OCI-LY1 (cell line): ENCODE measurements at regions not wholly inside any gene's neighbourhood (a gene's known extent, or its start where the extent isn't known, plus 50 kb on each side); places are given as distances from the start of the nearest gene placed in this dataset.

Experiments
- H2AFZ ChIP-seq: fragments of 200-600 bp; sonication (generic), shearing (Covaris generic); 2 replicates; pipeline ENCODE4 v1.6.0; 2014; ENCODE audit warnings: antibody characterized with exemption, mild to moderate bottlenecking, low read length
- H3F3A ChIP-seq: fragments of 200-600 bp; sonication (generic), shearing (Covaris generic); 2 replicates; pipeline ENCODE4 v1.6.0; 2014; ENCODE audit warnings: mild to moderate bottlenecking, antibody characterized with exemption, low read length, moderate library complexity; ENCODE audit not compliant: insufficient read depth
- H3K27ac ChIP-seq: fragments of 200-600 bp; sonication (generic); 2 replicates; pipeline ENCODE4 v1.5.1; 2014; ENCODE audit warnings: low read length, mixed run types, mild to moderate bottlenecking, low read depth; ENCODE audit not compliant: poor library complexity, severe bottlenecking
- H3K27me3 ChIP-seq: fragments of 200-600 bp; sonication (generic); 2 replicates; pipeline ENCODE4 v1.6.0; 2014; ENCODE audit warnings: antibody characterized with exemption, mild to moderate bottlenecking, low read length, moderate library complexity; ENCODE audit not compliant: insufficient read depth
- H3K36me3 ChIP-seq: fragments of 200-600 bp; sonication (generic); 2 replicates; pipeline ENCODE4 v1.6.1; 2014; ENCODE audit warnings: mild to moderate bottlenecking, antibody characterized with exemption, low read length, moderate library complexity, mixed read lengths; ENCODE audit not compliant: insufficient read depth
- H3K4me1 ChIP-seq: fragments of 200-600 bp; sonication (generic); 2 replicates; pipeline ENCODE4 v1.5.1; 2014; ENCODE audit warnings: mild to moderate bottlenecking, low read length, moderate library complexity; ENCODE audit not compliant: insufficient read depth, severe bottlenecking
- H3K4me2 ChIP-seq: fragments of 200-600 bp; sonication (generic), shearing (Covaris generic); 2 replicates; pipeline ENCODE4 v1.6.1; 2014; ENCODE audit warnings: low read length
- H3K4me3 ChIP-seq: fragments of 200-600 bp; sonication (generic); 2 replicates; pipeline ENCODE4 v1.5.1; 2014; ENCODE audit warnings: low read length, low read depth, mild to moderate bottlenecking, mixed read lengths; ENCODE audit not compliant: poor library complexity, severe bottlenecking
- H3K79me2 ChIP-seq: fragments of 200-600 bp; shearing (Covaris generic); 2 replicates; pipeline ENCODE4 v1.6.1; 2016; ENCODE audit warnings: mixed run types, low read length, mixed read lengths; ENCODE audit not compliant: insufficient read depth
- H3K9ac ChIP-seq: fragments of 200-600 bp; sonication (generic), shearing (Covaris generic); 2 replicates; pipeline ENCODE4 v1.6.1; 2014; ENCODE audit warnings: mild to moderate bottlenecking, low read length, mixed read lengths
- H3K9me2 ChIP-seq: fragments of 200-600 bp; sonication (generic), shearing (Covaris generic); 2 replicates; pipeline ENCODE4 v1.6.1; 2014; ENCODE audit warnings: low read depth, mild to moderate bottlenecking, low read length, mixed read lengths
- H3K9me3 ChIP-seq: fragments of 200-600 bp; shearing (Covaris generic); 2 replicates; pipeline ENCODE4 v1.6.1; 2014; ENCODE audit warnings: low read length, mixed read lengths
- H4K20me1 ChIP-seq: fragments of 200-600 bp; sonication (generic), shearing (Covaris generic); 2 replicates; pipeline ENCODE4 v1.6.0; 2016; ENCODE audit warnings: mild to moderate bottlenecking, low read length; ENCODE audit not compliant: insufficient read depth
- EZH2 ChIP-seq: fragments of 200-600 bp; sonication (generic), shearing (Covaris generic); IDR thresholded peaks from 2 replicates; pipeline ENCODE4 v1.8.0; 2017; ENCODE audit warnings: borderline replicate concordance, mixed run types, mild to moderate bottlenecking, antibody characterized with exemption, low read length, moderate library complexity, mixed read lengths
- TF ChIP-seq, protein P1 (sequence below): fragments of 200-600 bp; sonication (generic), shearing (Covaris generic); IDR thresholded peaks from 2 replicates; pipeline ENCODE4 v1.5.1; 2017; ENCODE audit warnings: mild to moderate bottlenecking, antibody characterized with exemption, low read length, moderate library complexity, mixed read lengths

DNA sequence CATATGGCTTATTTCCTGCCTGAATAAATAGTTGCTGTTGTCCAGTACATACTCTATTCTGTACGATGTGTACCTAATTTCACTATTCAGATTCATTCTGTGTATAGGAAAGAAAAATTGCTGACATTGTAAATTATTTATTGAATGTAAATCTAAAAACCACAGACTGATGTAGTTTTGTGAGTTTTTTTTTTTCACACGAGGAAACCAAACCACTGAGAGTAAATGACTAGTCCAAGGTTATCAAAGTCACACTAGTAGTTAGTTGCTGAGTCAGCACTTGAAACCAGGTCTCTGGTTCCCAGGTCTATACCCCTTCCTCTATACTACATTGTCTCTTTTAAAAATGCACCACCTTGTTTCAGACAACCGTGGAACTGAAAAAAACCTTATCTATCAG is 298.3 kb upstream of the DIAPH2 start:
- Histone ChIP-seq H4K20me1 (no peaks in the 10 kb centered on the region), H3K79me2 (no peaks in the 10 kb centered on the region), H3K27ac (no peak overlapping the region), H3K4me1 (no peaks in the 10 kb centered on the region), H3F3A (no peaks in the 10 kb centered on the region), H2AFZ (no peak overlapping the region), H3K4me2 (no peak overlapping the region), H3K27me3 (no peaks in the 10 kb centered on the region), H3K4me3 (no peak overlapping the region), H3K9me3 (no peaks in the 10 kb centered on the region), H3K9ac (no peak overlapping the region), H3K9me2 (no peaks in the 10 kb centered on the region), H3K36me3 (no peaks in the 10 kb centered on the region)
- TF ChIP-seq, protein P1, sequence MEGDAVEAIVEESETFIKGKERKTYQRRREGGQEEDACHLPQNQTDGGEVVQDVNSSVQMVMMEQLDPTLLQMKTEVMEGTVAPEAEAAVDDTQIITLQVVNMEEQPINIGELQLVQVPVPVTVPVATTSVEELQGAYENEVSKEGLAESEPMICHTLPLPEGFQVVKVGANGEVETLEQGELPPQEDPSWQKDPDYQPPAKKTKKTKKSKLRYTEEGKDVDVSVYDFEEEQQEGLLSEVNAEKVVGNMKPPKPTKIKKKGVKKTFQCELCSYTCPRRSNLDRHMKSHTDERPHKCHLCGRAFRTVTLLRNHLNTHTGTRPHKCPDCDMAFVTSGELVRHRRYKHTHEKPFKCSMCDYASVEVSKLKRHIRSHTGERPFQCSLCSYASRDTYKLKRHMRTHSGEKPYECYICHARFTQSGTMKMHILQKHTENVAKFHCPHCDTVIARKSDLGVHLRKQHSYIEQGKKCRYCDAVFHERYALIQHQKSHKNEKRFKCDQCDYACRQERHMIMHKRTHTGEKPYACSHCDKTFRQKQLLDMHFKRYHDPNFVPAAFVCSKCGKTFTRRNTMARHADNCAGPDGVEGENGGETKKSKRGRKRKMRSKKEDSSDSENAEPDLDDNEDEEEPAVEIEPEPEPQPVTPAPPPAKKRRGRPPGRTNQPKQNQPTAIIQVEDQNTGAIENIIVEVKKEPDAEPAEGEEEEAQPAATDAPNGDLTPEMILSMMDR: no peak

DNA sequence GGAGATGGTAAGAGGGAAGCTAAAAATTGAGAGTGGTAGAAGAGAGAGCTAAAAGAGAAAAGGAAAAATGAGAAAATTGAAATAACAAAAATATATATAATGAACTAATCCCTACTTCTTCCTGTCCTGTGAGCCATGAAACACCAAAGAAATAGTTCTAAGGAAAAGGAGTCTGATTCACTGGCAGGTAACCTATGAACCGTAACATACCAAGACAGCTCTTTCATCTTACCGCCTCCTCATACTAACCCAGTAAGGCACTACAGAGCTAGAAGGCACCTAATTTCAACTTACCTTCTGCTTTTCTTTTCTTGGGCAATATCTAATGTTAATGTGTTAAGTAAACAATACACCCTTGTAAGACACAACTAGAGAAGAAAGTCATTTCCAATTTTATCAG is 297.7 kb upstream of the DIAPH2 start:
- no peak overlapping the region for H3K27ac ChIP-seq
- H3K4me1 ChIP-seq: no peaks in the 10 kb centered on the region
- H3K36me3 ChIP-seq: no peaks in the 10 kb centered on the region
- no peaks in the 10 kb centered on the region for H4K20me1 ChIP-seq
- no peaks in the 10 kb centered on the region for H3K9me2 ChIP-seq
- no peaks in the 10 kb centered on the region for H3F3A ChIP-seq
- no peak overlapping the region for H3K4me2 ChIP-seq
- no peaks in the 10 kb centered on the region for H3K9me3 ChIP-seq
- H3K79me2 ChIP-seq: no peaks in the 10 kb centered on the region
- no peaks in the 10 kb centered on the region for H3K27me3 ChIP-seq
- H2AFZ ChIP-seq: no peak overlapping the region
- no peak overlapping the region for H3K4me3 ChIP-seq
- no peak overlapping the region for H3K9ac ChIP-seq
- no peak for TF ChIP-seq EZH2
- TF ChIP-seq, protein P1: no peak

DNA sequence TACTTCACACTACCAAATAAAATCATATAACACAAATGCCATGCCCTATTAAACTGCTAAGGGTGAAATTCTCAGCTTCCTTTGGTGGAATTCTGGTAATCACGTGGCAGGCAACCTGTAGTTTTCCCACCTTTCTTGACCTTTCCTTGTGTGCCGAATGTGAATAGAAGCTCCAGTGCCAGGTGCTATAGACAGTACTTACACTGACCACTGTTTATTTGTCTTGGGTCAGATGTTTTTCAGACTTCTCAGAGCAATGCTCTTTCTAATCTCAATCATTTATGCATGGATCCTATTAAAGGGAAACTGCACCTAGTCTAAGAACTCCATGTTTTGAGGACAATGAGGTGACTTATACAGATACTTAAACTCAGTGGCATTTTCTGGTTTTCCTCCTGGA is 296.8 kb upstream of the DIAPH2 start:
- Histone ChIP-seq H3K4me2 (no peak overlapping the region), H3K4me3 (no peak overlapping the region), H4K20me1 (no peaks in the 10 kb centered on the region), H2AFZ (no peak overlapping the region), H3K9me3 (no peaks in the 10 kb centered on the region), H3K4me1 (no peaks in the 10 kb centered on the region), H3F3A (no peaks in the 10 kb centered on the region), H3K9ac (no peak overlapping the region), H3K27me3 (no peaks in the 10 kb centered on the region), H3K27ac (no peak overlapping the region), H3K9me2 (no peaks in the 10 kb centered on the region), H3K79me2 (no peaks in the 10 kb centered on the region), H3K36me3 (no peaks in the 10 kb centered on the region)
- no peak for TF ChIP-seq EZH2
- TF ChIP-seq, protein P1: no peak
